Vagina (tissue), 2 donors: ENCODE measurements at regions not wholly inside any gene's neighbourhood (a gene's known extent, or its start where the extent isn't known, plus 50 kb on each side); places are given as distances from the start of the nearest gene placed in this dataset.

ENCODE experiments used
- CTCF ChIP-seq, 3 experiments: fragments of 450-650 bp in 2 of 3; fragments of 200-600 bp in 1 of 3; sonication (generic) in 1 of 3; IDR thresholded peaks; one replicate each; pipeline ENCODE4 v1.5.1; 2017 to 2019; ENCODE audit warnings: antibody characterized with exemption in 3 of 3, mild to moderate bottlenecking in 2 of 3, moderate library complexity in 2 of 3
- POLR2AphosphoS5 ChIP-seq, 2 donors: sonication (generic); formaldehyde crosslinking; IDR thresholded peaks; one replicate each; pipeline ENCODE4 v1.9.0; 2017; ENCODE audit warnings: antibody characterized with exemption in 2 of 2, mild to moderate bottlenecking in 2 of 2, low read depth in 1 of 2; ENCODE audit not compliant: insufficient read depth in 1 of 2

GRCh38 chr21:43313939-43314405, 113.0 kb downstream of the SIK1 start:
- TF ChIP-seq CTCF (IDR thresholded peaks at IDR 0.05) (no peak), POLR2AphosphoS5 (IDR thresholded peaks at IDR 0.05; ENCODE audit: insufficient read depth in 1 of 2, low read depth in 1 of 2) (no peak)
